22Rv1 (cell line): ENCODE measurements at regions not wholly inside any gene's neighbourhood (a gene's known extent, or its start where the extent isn't known, plus 50 kb on each side); places are given as distances from the start of the nearest gene placed in this dataset.

Experiments used
- CTCF ChIP-seq: fragments of 450-650 bp; IDR thresholded peaks from 2 replicates; pipeline ENCODE4 v1.5.1; 2017; ENCODE audit warnings: mild to moderate bottlenecking
- ZFX ChIP-seq: fragments of 450-650 bp; IDR thresholded peaks from 2 replicates; pipeline ENCODE4 v1.6.1; 2017; ENCODE audit warnings: antibody characterized with exemption, borderline replicate concordance

DNA sequence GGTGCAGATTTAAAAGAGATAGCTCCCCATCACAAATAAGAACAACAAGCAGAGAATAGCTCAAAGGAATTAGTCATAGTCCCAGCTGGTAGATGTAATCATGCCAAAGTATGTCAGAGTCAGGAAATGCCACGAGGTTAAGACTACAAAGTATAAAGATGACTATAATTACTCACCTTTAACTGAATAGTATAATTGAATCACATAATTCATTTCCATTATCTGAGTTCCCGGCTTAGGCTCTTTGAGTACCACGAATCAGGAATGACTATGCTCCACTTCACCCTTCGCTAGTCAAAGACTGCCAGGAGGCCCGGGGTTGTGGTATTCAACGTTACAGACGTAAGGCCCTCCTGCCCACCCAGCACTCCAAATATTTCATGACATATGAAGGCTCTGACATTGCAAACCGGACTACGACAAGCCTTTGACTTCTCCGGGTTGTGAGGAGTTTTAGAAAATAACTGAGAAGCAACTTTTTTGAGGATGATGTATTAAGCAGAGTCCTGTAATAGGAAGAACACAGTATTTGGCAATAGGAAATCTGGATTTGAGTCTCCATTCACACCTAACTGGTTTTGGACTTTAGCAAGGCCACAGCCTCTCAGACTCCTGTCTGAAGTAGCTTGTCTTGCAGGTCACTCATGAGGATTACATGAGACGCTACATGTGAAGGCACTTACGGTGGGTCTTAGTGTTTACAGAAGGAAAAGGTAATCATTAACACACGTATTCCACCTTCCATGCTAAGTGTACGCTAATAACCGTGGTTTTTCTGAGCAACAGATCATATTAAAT lies 64.6 kb downstream of the ENC1 start:
- TF ChIP-seq CTCF = no peak
- no peak for TF ChIP-seq ZFX
